HEK293 (cell line): ENCODE measurements at regions not wholly inside any gene's neighbourhood (a gene's known extent, or its start where the extent isn't known, plus 50 kb on each side); places are given as distances from the start of the nearest gene placed in this dataset.

Experiments
- CTCF ChIA-PET: fragments of 350-600 bp; formaldehyde crosslinking; extraction: SDS; loops from one replicate; lab custom pipeline; 2021; ENCODE audit warnings: antibody characterized with exemption; lab: Yijun Ruan, JAX
- POLR2A ChIA-PET: fragments of 300-600 bp; formaldehyde crosslinking; extraction: SDS; loops from one replicate; lab custom pipeline; 2020; ENCODE audit warnings: antibody characterized with exemption, inconsistent platforms; lab: Yijun Ruan, JAX
- H3K27ac ChIP-seq: fragments of 200-500 bp; sonication (Bioruptor generic); 2 replicates; pipeline ENCODE4 v1.5.1; 2014; ENCODE audit warnings: low read depth, low read length, control low read depth, inconsistent platforms; ENCODE audit errors: extremely low read depth
- H3K36me3 ChIP-seq, 2 experiments: fragments of 200-500 bp in 1 of 2; sonication (Bioruptor generic) in 1 of 2; 1 replicate in 1 of 2; 2 replicates in 1 of 2; pipeline ENCODE4 v1.5.1; 2014 to 2017; ENCODE audit warnings: inconsistent platforms in 2 of 2, low read length in 2 of 2; ENCODE audit not compliant: control insufficient read depth in 2 of 2, insufficient read depth in 1 of 2
- H3K4me1 ChIP-seq: fragments of 200-500 bp; sonication (Bioruptor generic); 2 replicates; pipeline ENCODE4 v1.5.1; 2014; ENCODE audit warnings: mild to moderate bottlenecking, low read length, inconsistent platforms; ENCODE audit not compliant: control insufficient read depth, insufficient read depth
- H3K4me3 ChIP-seq: 2 replicates; pipeline ENCODE4 v1.5.1; 2011; ENCODE audit warnings: low read depth, mild to moderate bottlenecking, control low read depth, low read length, moderate library complexity
- H3K9me3 ChIP-seq: fragments of 200-500 bp; sonication (Bioruptor generic); 2 replicates; pipeline ENCODE4 v1.5.1; 2014; ENCODE audit warnings: low read depth, low read length, inconsistent platforms; ENCODE audit not compliant: control insufficient read depth, insufficient read depth
- BCL11B ChIP-seq: fragments of 450-650 bp; formaldehyde crosslinking; IDR thresholded peaks from 2 replicates; pipeline ENCODE4 v1.5.1; 2016; ENCODE audit warnings: low read depth, missing biosample characterization, missing genetic modification characterization
- CTCF ChIP-seq: fragments of 450-650 bp; formaldehyde crosslinking; IDR thresholded peaks from 2 replicates; pipeline ENCODE4 v1.5.1; 2016; ENCODE audit warnings: missing biosample characterization, missing genetic modification characterization
- GLIS2 ChIP-seq: fragments of 450-650 bp; formaldehyde crosslinking; IDR thresholded peaks from 2 replicates; pipeline ENCODE4 v1.5.1; 2016; ENCODE audit warnings: missing biosample characterization, missing genetic modification characterization
- HOXA7 ChIP-seq: sonication (generic); formaldehyde crosslinking; IDR thresholded peaks from 2 replicates; pipeline ENCODE4 v1.8.1; 2022; ENCODE audit warnings: missing genetic modification reagents, borderline replicate concordance
- MYNN ChIP-seq: fragments of 450-650 bp; formaldehyde crosslinking; IDR thresholded peaks from 2 replicates; pipeline ENCODE4 v1.5.1; 2016; ENCODE audit warnings: missing biosample characterization, missing genetic modification characterization, borderline replicate concordance
- RBAK ChIP-seq: fragments of 450-650 bp; formaldehyde crosslinking; IDR thresholded peaks from 2 replicates; pipeline ENCODE4 v1.5.1; 2016; ENCODE audit warnings: missing biosample characterization, missing genetic modification characterization
- REST ChIP-seq: fragments of 450-650 bp; formaldehyde crosslinking; IDR thresholded peaks from 2 replicates; pipeline ENCODE4 v1.5.1; 2016; ENCODE audit warnings: missing biosample characterization, missing genetic modification characterization
- TCF7L2 ChIP-seq: IDR thresholded peaks from 2 replicates; pipeline ENCODE4 v1.6.1; 2011; ENCODE audit warnings: low read depth, mild to moderate bottlenecking, inconsistent platforms, low read length, moderate library complexity, borderline replicate concordance
- ZBTB20 ChIP-seq: fragments of 450-650 bp; formaldehyde crosslinking; IDR thresholded peaks from 2 replicates; pipeline ENCODE4 v1.5.1; 2016; ENCODE audit warnings: missing biosample characterization, missing genetic modification characterization
- ZNF174 ChIP-seq: fragments of 450-650 bp; formaldehyde crosslinking; IDR thresholded peaks from 2 replicates; pipeline ENCODE4 v1.5.0; 2017; ENCODE audit warnings: missing biosample characterization, mild to moderate bottlenecking, missing genetic modification characterization
- ZNF26 ChIP-seq: fragments of 450-650 bp; formaldehyde crosslinking; IDR thresholded peaks from 2 replicates; pipeline ENCODE4 v1.5.1; 2016; ENCODE audit warnings: missing biosample characterization, missing genetic modification characterization
- ZNF280C ChIP-seq: fragments of 450-650 bp; formaldehyde crosslinking; IDR thresholded peaks from 2 replicates; pipeline ENCODE4 v1.5.1; 2016; ENCODE audit warnings: missing biosample characterization, missing genetic modification characterization
- ZNF335 ChIP-seq: fragments of 450-650 bp; formaldehyde crosslinking; conservative IDR thresholded peaks from 2 replicates; pipeline ENCODE4 v1.5.1; 2016; ENCODE audit warnings: missing biosample characterization, missing genetic modification characterization
- ZNF341 ChIP-seq: fragments of 450-650 bp; formaldehyde crosslinking; IDR thresholded peaks from 2 replicates; pipeline ENCODE4; 2016; ENCODE audit warnings: low read depth, missing biosample characterization, missing genetic modification characterization
- ZNF366 ChIP-seq: fragments of 450-650 bp; formaldehyde crosslinking; conservative IDR thresholded peaks from 2 replicates; pipeline ENCODE4 v1.5.1; 2016; ENCODE audit warnings: missing biosample characterization, missing genetic modification characterization
- ZNF37A ChIP-seq: fragments of 450-650 bp; IDR thresholded peaks from 2 replicates; pipeline ENCODE4 v1.5.1; 2018; ENCODE audit warnings: missing biosample characterization, missing genetic modification characterization
- ZNF48 ChIP-seq: fragments of 450-650 bp; formaldehyde crosslinking; IDR thresholded peaks from 2 replicates; pipeline ENCODE4 v1.5.1; 2016; ENCODE audit warnings: missing biosample characterization, missing genetic modification characterization
- ZNF488 ChIP-seq: fragments of 450-650 bp; formaldehyde crosslinking; IDR thresholded peaks from 2 replicates; pipeline ENCODE4 v1.5.1; 2016; ENCODE audit warnings: missing biosample characterization, missing genetic modification characterization
- ZNF521 ChIP-seq: fragments of 450-650 bp; formaldehyde crosslinking; IDR thresholded peaks from 2 replicates; pipeline ENCODE4 v1.5.1; 2017; ENCODE audit warnings: missing biosample characterization, mild to moderate bottlenecking, missing genetic modification characterization
- ZNF561 ChIP-seq: fragments of 450-650 bp; IDR thresholded peaks from 2 replicates; pipeline ENCODE4 v1.5.1; 2018; ENCODE audit warnings: missing biosample characterization, missing genetic modification characterization, borderline replicate concordance
- ZNF610 ChIP-seq: fragments of 450-650 bp; formaldehyde crosslinking; IDR thresholded peaks from 2 replicates; pipeline ENCODE4 v1.5.1; 2016; ENCODE audit warnings: missing biosample characterization, missing genetic modification characterization, borderline replicate concordance
- ZNF707 ChIP-seq: fragments of 450-650 bp; formaldehyde crosslinking; IDR thresholded peaks from 2 replicates; pipeline ENCODE4 v1.5.1; 2016; ENCODE audit warnings: missing biosample characterization, missing genetic modification characterization

GRCh38 chr6:165159460-165159859, 149.9 kb downstream of the C6orf118 start:
- POLR2A ChIA-PET, result no interaction called here
- CTCF ChIA-PET, result interaction anchor here (0.6 kb wide), 1 partner anchor 69 kb away, joined by 3 read pairs; no protein-coding TSS in a partner anchor

GRCh38 chr6:165146456-165146855, 162.9 kb downstream of the C6orf118 start:
- CTCF ChIA-PET, result no interaction called here
- Histone ChIP-seq H3K4me3 (no peak overlapping the region), H3K4me1 (no peaks in the 10 kb centered on the region), H3K36me3 (no peaks in the 10 kb centered on the region), H3K27ac (no peak overlapping the region), H3K9me3 (no peaks in the 10 kb centered on the region)
- POLR2A ChIA-PET, result no interaction called here
- TF ChIP-seq ZNF37A (tag by site-specific recombination) (no peak), ZNF561 (tag by site-specific recombination) (no peak), ZNF610 (tag by site-specific recombination) (no peak), ZNF335 (tag by site-specific recombination) (no peak), ZNF26 (tag by site-specific recombination) (no peak), HOXA7 (CRISPR knock-in tag) (no peak), ZNF366 (tag by site-specific recombination) (no peak), RBAK (tag by site-specific recombination) (no peak), ZNF488 (tag by site-specific recombination) (no peak), ZNF521 (tag by site-specific recombination) (no peak), ZNF341 (tag by site-specific recombination) (no peak)

More at GRCh38 chr6:165159460-165159859, 149.9 kb downstream of the C6orf118 start:
- Histone ChIP-seq H3K4me3 (no peak overlapping the region), H3K4me1 (no peaks in the 10 kb centered on the region), H3K9me3 (no peaks in the 10 kb centered on the region), H3K27ac (no peak overlapping the region), H3K36me3 (no peaks in the 10 kb centered on the region)
- TF ChIP-seq ZNF174 (tag by site-specific recombination) (no peak), TCF7L2 (no peak), ZNF280C (no peak), REST (no peak), ZBTB20 (no peak), CTCF (no peak), ZNF707 (tag by site-specific recombination) (no peak), BCL11B (no peak), GLIS2 (tag by site-specific recombination) (no peak), ZNF48 (tag by site-specific recombination) (no peak), MYNN (tag by site-specific recombination) (no peak)
